Erythroblast (primary cell): ENCODE measurements at regions not wholly inside any gene's neighbourhood (a gene's known extent, or its start where the extent isn't known, plus 50 kb on each side); places are given as distances from the start of the nearest gene placed in this dataset.

Experiments
- GATA1 ChIP-seq: IDR thresholded peaks from 2 replicates; pipeline ENCODE4 v1.6.1; 2011; ENCODE audit warnings: low read depth, mild to moderate bottlenecking, control low read depth, low read length, moderate library complexity
- POLR2A ChIP-seq: IDR thresholded peaks from 2 replicates; pipeline ENCODE4 v1.6.1; 2011; ENCODE audit warnings: mild to moderate bottlenecking, low read length

- TF ChIP-seq POLR2A (no peak), GATA1 (no peak)
These were observed 333.3 kb downstream of the MIAT start for GRCh38 chr22:26990503-26991189.
